HG02571 (cell line): ENCODE measurements at regions not wholly inside any gene's neighbourhood (a gene's known extent, or its start where the extent isn't known, plus 50 kb on each side); places are given as distances from the start of the nearest gene placed in this dataset.

ENCODE experiments used
- ATAC-seq: cut with Tn5 transposase; IDR thresholded peaks from one replicate; pipeline ENCODE4 v1.9.1; 2021; ENCODE audit warnings: mild to moderate bottlenecking, moderate library complexity; ENCODE audit not compliant: unreplicated experiment

DNA sequence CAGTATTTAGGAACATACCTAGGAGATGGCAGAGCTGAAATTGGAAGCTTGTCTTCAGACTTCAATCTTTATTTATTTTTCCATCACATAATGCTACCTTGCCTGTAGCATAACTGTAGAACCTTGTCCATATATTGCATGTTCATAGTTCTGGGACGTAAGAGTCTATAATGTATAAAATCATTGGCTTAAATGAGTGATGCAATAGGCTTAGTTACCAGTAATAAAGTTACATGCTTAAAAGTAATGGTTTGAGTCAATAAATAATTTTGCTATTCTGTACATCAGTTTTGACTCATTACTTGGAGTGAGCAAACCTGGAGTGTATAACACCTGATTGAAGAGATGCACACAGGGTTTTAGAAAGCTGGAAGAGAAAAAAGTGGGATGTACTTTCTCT, 229.3 kb downstream of the CDCA7 start:
- ATAC-seq: no peak

DNA sequence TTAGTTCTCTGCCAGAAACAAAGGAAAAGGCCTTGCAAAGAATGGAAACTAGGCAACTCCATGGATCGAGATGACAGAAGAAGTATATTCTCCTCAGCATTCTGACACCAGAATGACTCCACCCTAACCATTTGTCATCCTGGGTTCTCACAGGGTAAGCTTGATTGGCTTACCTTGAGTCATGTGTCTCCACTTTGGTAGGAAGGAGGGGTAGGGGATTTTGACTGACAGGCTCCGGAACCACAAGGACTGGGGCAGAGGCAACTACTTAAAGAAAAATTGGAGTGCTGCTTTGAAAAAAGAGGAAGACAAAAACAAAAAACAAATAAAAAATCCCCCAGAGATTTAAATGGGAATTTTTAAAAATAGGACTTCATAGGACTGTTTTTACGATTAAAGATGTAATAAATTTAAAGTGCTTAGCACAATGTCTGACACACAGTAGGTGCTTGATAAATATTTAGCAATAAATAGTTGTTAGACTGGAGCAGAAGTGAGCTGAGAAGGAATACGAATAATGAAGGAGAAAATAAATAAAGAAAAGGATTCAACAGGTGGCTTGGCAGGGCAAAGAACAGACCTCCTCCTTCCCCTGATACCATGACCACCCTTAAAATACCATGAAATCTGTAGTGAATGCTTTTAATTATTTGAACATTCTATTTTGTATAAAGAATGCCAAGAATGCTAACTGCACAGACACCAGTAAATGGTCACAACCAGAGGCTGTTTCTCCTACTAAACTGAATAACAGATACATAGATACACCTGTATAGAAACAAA, 230.2 kb downstream of the CDCA7 start:
- no peak for ATAC-seq

DNA sequence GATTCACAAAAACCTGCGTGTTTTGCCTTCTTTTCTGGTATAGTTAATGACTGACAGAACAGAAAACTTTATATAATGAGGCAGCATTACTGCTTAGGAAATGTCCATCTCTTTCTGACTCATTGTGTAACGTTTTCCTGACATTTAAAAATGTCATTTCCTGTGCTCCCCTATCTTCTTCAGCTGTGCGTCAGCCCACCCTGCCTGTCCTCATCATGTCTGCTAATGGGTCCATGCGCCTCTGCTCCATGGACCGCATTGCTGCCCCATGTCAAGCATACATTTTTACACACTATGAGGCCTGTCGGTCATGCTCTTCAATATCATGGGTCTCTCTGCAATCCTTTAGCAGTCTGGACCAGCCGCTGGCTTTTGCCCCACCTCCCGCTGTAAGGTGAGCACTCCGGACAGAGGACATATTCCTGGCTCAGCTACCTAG, 234.3 kb downstream of the CDCA7 start:
- ATAC-seq: no peak

DNA sequence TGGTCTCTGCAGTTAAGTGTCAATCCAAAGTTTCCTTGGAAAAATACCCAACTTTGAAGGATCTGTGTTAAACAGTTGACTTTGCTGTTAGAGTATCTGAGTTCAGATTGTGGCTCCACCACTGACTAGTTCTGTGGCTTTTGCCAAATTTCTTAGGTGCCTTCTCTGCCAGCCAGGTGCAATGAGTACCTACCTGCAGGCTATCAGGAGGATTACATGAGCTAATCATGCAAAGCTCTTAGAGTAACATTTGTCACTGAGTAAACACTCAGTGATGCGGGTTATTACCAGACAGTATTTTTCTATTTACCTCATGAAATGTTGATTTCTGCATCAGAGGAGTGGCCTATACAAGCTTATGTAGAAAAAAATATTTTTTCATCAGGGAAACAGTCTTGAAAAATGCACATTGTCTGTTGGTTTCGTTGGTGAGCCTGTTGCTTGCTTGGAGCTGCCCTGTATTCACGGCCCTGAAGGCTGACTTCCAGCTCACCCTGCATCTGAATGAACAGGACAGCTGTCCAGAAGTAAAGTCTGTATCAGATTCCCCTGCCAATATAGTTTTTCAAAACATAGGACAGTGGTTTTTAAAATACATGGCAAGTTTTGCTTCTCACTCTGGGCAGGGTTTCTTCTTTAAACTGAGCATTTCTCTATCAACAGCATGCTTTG, 235.1 kb downstream of the CDCA7 start:
- no peak for ATAC-seq

DNA sequence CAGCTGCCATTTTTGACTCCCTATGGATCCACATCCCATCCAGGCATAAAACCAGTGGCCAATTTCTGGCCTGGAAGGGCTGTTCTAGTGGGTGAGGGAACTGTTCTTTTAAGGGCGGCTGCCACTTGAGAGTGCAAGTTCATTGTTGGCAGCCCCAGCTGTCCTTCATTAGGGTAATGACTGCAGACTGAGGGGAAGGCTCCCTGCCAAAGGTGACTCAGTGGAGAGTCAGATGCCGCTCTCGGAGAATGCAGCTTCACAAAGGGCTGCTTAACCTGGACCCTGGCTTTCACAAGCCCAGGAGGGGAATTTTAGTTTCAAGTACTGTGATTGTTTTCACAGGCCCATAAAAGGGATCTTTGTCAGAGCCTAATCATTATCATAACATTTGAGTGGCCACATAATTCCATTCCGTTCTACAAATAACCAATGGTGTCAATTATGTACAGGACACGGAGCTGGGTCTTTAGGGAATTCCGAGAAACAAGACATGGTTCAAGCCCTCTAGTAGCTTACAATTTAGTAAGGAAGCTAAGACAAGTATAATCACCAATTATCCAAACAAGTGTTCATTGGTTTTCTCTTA, 235.7 kb downstream of the CDCA7 start:
- ATAC-seq: no peak

DNA sequence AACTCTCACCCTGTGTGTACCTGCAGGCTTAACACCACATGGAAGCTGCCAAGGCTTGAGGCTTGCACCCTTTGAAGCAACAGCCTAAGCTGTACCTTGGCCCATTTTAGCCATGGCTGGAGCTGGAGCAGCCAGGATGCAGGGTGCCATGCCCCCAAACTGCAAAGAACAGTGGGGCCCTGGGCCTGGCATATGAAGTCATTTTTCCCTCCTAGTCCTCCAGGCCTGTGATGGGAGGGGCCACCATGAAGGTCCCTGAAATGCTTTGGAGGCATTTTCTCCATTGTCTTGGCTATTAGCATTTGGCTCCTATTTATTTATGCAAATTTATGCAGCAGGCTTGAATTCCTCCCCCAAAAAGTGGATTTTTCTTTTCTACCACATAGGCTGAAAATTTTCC, 238.4 kb downstream of the CDCA7 start:
- ATAC-seq: no peak

DNA sequence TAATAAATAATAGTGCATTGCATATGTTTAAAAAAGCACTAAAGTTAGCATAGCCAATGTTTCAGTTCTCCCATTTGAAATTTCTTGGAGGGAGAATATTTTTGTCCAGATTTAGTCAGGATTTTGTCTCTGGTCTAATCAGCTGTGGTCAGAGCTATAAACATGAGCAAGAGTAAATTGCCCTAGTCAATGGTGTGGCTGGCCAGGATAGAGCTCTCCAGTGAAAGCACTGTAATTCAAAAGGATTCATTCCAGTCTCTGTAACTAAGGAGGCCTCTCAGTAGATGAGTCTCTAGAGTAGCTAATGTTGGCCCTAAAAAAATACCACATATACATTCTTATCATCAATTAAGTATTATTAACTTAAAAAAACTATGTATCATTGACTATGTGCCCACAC, 241.6 kb downstream of the CDCA7 start:
- no peak for ATAC-seq

DNA sequence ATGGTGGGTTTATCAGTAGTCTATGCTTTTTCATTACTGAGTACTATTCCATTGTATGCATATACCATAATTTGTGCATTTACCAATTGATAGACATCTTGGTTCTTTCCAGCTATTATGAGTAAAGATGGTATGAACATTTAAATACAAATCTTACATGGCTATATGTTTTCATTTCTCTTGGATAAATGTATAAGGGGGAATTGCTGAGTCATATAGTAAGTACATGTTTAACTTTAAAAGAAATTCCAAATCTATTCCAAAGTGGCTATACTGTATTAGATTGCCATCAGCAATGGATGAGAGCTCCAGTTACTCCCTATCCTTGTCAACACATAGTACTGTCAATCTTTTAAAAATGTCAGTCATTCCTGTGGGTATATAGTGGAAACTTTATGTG, 243.9 kb downstream of the CDCA7 start:
- no peak for ATAC-seq

DNA sequence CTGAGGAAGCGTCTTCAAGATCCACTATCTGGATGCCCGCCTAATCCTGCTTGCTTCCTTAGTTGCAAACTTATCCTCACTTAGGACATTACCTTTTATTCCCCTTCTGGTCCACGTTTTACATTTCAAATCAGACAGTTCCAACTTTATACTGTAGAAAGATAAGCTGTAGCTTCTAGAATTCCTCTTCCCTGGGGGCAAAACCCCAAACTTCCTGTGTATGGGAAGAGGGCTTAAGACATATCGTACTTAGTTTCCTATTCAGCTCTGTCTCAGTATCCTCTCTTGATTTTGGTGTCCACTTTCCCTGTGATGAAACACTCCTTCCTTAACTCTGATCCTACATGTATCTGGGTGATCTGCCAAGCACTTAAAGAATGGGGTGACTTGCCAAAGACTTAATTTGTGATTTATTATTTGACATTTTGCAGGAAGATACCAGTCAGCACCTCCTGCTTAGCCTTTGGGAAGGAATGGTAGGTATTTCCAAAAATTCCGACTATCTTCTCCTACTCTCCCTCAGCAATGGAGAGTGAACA, 245.2 kb downstream of the CDCA7 start:
- ATAC-seq: no peak

DNA sequence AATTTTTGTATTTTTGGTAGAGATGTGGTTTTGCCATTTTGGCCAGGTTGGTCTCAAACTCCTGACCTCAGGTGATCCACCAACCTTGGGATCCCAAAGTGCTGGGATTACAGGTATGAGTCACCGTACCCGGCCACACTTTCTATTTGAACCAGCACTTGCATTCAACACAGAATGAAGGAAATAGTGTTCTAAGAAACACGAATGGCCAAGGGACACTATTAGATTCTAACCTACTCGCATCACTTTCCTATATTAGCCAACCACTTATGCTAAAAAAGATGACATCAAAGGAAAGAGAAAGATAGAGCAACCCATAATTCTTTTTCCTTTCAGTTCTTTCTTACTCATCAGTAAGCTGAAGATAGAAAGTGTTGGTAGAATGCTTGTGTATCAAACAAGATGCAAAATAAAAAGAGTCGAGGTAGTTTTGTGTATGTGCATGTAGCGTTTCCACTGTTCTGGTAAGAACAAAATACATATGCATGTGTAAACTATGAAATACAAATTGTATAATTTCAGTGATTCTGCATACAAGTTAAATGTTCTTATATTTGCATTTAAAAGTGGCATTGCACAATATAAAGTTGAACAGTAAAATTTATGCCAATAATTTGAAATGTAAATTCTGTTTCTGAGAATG, 247.6 kb downstream of the CDCA7 start:
- no peak for ATAC-seq

DNA sequence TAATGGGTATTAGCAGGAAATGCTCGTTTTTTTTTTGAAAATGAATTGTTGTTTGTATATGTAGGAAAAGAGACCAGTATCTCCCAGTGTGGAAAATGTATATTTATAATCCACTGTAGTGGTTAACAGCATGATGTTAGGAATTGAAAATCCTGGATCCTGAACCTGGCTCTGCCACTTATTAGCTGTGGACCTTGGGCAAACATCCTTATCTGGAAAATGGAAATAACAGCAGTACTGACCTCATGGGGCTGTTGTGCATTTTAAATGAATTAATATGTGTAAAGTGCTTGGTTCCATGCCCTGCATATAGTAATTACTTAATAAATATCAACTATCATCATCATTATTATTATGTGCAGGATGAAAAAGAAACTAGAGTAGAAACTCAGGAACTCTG, 251.3 kb downstream of the CDCA7 start:
- no peak for ATAC-seq

DNA sequence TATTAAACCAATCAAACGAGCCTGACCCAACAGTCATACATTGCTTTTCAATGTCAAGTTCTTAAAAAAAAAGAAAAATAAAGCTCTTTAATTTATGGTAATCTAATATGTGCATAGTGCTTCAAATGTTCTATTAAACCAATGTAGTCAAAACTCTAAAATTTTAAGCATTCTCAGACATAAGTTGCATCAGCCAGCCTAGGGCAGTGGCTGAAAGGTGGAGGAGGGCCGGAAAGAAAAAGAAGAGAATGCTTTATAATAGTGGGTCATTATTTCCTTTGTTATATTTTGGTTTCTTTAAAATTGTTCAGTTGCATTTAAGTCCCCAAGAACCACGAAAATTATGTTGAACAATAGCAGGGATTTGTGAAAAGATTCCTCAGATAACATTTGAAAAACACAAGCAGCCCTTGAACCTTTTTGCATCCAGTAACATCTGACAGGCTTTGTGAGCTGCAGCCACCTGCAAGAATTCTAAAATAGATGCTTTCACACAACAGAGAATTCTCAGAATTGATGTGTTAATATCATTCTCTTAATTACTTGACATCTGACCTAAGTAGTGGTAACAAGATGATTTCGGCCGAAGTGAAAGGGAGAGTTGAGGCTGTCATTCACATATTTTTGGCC, 252.1 kb downstream of the CDCA7 start:
- ATAC-seq: no peak

DNA sequence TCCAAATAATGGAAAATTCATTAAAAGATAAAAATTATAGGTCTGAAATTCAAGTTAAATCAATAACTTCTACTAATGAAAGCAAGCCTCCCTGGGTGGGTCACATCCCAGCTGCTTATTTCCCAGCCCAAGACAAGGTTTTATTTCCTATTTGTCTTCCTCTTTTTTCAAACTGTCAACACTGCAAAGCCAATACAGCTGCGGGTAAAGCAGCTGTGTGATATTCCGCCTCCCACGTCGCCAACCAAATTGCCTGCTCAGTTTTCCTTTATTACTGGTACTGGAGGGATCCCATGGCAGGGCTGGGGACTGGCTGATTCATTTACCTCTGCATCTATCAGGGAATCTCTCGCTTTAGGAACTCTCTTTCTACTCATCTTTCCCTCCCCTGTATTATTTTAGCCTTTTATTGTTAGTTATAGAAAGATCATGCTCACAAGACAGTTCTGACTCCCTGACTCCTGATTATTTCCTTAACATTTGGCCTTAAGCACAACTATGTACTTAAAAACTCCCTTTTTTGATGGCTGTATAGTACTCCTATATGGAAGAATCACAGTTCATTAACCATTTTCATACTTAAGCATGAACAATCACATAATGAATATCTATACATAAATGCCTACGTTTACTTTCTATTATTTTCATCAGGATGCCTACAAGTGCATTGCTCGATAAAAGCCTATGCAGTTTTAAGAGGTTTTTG, 253.1 kb downstream of the CDCA7 start:
- no peak for ATAC-seq

DNA sequence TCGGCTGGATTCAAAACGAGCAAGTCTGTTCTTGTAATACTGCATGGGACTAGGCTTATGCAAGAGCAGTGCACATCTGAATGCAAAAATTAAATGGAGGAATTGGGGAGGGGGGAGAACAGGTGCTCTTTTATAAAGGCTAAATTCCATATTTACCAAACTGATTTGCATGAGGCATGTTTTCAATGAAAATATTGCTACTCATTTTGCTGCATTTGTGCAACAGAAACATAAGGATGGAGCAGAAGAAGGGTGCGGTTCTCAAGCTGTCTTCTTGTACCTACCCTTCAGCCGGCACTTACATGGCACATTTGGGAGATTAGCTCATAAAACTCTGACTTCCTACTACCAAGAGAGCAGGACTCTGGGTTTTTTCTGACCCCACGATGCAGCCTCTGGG, 256.4 kb downstream of the CDCA7 start:
- ATAC-seq: no peak

DNA sequence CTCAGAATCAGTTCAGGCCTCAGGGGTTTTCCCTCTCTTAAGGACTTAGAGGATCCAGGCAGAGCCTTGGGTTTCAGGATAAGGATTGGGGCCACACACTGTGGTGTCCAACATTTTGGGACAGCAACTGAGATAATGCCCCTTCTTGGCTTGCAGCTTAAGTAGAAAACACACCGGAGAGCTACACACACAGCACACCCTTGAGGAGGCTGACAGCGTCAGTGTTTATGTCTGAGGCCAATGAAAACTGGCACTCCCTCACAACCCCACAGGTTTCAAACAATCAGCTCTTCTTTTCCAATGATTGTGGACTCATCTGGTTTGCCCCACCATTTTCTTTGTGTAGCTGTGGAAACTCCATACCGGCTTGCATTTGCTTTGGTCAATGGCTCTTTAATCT, 257.7 kb downstream of the CDCA7 start:
- no peak for ATAC-seq

DNA sequence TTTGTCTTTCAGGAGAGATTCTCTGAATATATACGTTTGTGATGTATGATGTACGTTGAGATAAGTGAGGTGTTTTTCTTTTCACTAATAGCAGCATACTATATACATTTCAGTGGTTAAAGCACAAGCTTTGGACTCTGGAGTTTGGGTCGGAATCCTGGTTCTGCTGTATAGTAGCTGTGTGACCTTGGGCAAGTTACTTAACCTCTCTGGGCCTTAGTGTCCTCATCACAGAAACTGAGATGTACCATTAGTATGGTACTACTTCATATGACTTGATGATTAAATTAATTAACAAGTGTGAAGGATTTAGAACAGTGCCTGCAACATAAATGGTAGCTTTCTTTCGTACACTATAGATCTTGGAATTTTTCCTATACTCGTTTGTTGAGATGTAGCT, 258.7 kb downstream of the CDCA7 start:
- ATAC-seq: no peak

DNA sequence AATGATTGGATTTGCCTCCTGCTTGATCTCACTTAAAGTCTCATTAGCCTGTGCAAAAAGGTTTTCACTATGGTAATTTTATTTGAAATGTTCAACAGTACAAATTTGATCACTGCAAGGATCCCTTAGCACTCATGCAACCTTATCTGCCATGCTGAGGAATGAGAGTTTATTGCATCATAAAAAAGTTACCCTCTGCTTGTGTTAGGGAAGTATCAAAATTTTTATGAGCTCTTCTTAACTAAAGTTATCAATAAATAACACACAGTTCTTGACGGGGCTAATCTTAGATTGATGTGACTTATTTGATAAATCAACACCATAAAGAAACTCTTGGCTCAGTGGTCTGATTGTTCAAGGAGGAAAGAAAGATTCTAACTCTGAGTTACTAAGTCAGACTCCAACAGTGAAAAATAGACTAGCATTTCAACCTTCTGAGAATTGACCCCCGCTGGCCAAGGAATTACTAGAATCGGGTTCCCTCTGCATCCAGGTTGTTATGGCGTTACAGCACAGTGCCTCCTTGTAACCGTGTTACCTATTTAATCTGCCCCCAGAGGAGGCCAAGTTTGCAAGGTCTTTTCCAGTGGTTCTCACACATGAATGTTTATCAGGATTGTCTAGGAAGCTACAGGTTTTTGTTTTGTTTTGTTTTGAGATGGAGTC, 259.7 kb downstream of the CDCA7 start:
- ATAC-seq: no peak

DNA sequence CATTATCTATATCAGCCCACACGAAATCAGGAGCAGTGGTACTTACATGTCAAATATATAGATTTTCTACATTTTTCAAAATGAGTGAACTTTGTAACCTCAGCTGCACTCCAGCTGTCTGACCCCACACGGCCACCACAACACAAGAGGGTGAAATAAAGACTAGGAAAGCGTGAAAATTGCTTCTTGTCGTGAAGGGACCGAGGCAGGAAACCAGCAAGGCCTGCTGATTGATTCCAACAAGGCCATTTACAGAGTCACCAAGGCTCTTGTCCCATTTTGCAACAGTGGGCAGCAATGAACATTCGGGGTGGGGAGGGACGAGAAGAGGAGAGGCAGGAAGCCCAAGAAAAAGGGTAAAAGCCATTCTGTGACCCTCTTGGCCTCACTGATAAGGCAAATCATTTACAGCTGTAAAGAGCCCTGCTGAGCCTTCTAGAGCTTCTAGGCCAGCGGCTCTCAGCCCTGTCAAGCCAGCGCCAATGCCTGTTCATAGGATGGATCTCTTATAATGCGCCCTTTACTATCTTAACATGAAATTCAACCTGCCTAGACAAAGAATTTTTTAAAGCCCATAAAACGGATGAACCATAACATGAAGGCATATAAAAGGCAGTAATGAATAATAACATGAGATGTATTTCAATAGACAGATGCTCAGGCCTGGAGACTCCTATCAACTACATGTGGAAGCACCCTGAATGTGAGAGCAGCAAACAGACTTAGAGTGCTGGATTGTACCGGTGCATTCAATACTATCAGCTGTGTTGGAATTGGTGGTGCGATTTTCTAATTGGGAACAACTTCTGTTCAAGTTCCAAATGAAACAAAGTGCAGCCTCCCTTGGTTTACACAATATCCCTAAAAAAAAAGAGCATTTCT, 269.0 kb downstream of the CDCA7 start:
- no peak for ATAC-seq

DNA sequence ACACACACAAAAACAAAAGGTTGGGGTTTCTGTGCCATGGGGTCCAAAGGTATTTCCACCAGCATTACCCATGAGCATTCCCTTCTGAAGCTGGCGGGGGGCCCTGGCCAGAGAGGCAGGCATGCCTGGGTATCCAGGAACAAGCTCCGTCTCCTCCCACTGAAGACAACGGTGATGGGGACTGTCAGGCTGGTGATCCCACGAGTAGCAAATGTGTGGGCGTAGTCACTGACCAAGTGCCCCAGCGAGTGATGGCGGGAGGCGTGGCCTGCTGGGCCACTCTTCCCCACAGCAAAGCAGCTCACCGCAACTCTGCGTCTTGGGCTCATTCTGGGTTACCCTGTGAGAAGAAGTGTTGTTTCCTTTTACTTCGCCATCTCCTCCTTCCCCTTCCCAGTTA, 270.6 kb downstream of the CDCA7 start:
- no peak for ATAC-seq
